Erythroblast (primary cell): ENCODE measurements at regions not wholly inside any gene's neighbourhood (a gene's known extent, or its start where the extent isn't known, plus 50 kb on each side); places are given as distances from the start of the nearest gene placed in this dataset.

Experiments
- GATA1 ChIP-seq: IDR thresholded peaks from 2 replicates; pipeline ENCODE4 v1.6.1; 2011; ENCODE audit warnings: low read depth, mild to moderate bottlenecking, control low read depth, low read length, moderate library complexity
- POLR2A ChIP-seq: IDR thresholded peaks from 2 replicates; pipeline ENCODE4 v1.6.1; 2011; ENCODE audit warnings: mild to moderate bottlenecking, low read length

GRCh38 chr2:18788592-18788991, 199.2 kb upstream of the NT5C1B start:
- no peak for TF ChIP-seq POLR2A
- no peak for TF ChIP-seq GATA1
